Bone marrow (tissue), 2 donors: ENCODE measurements at regions not wholly inside any gene's neighbourhood (a gene's known extent, or its start where the extent isn't known, plus 50 kb on each side); places are given as distances from the start of the nearest gene placed in this dataset.
"Not testable (repeated sequence)": the region's sequence is repeated elsewhere in the genome, so short reads cannot be mapped to it uniquely, and the experiment has no call there.

ENCODE experiments used
- DNase-seq, 2 donors: peaks; one replicate each; lab custom pipeline; 2025; lab: John Stamatoyannopoulos, UW

- DNase-seq = no peak
Observed at GRCh38 chr11:134866215-134866614, 454.2 kb upstream of the B3GAT1 start.

DNA sequence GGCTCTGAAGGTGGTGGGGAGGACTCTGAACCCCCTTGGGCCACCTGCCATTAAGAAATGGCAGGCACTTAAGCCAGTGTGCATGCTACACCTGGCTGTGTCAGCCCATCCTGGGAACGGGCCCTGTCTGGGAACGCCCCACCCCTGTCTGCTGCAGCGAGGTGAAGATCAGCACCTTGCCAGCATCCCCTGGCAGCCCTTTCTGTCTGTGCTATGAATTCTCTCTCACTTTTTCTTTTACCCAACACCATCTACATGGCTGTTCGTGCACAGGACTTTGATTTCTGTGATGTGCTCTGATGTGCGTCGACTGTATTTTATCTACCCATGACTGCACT is 452.9 kb upstream of the B3GAT1 start:
- DNase-seq = no peak

GRCh38 chr11:134864233-134864967 is 452.4 kb upstream of the B3GAT1 start:
- no peak for DNase-seq

- no peak for DNase-seq
Observed at GRCh38 chr11:134863294-134863693, 451.3 kb upstream of the B3GAT1 start.

DNA sequence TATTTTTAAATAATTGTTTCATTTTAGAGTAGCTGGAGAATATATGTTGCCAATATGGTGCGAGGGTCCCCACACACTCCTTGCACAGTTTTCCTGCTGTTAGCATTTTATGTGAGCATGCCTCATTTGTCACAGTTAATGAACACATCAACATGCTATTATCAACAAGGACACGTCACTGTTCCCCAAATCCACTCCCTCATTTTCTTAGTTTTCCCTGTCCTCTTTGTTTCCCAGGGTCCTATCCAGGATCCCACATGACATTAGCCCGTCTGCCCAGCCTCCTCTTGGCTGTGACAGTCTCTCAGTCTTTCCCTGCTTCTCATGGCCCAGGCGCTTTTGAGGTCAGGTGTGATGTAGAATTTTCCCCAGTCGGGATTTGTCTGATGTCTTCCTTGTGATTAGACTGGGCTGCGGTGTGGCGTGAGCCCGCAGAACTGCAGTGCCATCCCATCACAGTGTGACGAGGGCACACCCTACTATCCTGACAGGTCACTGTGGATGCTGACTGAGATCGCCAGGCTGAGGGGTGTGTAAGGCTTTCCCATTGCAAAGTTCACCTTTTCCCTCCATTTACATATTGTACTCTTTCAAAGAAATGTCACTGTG is 450.6 kb upstream of the B3GAT1 start:
- no peak for DNase-seq

DNA sequence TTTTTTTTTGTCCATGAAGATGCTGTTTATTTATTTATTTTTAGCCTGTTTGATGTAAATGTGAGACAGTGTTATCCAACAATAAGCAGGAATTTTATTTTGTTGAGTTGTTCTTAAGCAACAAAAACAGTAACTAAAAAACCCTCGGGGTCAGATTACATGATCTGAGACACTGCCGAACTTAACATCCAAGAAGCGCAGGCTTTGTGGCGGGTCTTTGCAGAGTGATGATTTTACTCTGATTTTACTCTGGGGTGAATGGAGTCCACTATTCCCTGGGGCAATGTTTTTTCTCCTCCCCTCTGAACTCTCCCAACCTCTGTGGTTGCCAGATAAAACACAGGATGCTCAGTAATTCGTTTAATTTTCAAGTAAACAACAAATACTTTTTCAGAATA is 450.1 kb upstream of the B3GAT1 start:
- DNase-seq = no peak

- DNase-seq = no peak
Observed at GRCh38 chr11:134861490-134862104, 449.6 kb upstream of the B3GAT1 start.

- no peak for DNase-seq
Observed at GRCh38 chr11:134858783-134859480, 446.9 kb upstream of the B3GAT1 start.

- no peak for DNase-seq
Observed at GRCh38 chr11:134857035-134857434, 445.0 kb upstream of the B3GAT1 start.

DNA sequence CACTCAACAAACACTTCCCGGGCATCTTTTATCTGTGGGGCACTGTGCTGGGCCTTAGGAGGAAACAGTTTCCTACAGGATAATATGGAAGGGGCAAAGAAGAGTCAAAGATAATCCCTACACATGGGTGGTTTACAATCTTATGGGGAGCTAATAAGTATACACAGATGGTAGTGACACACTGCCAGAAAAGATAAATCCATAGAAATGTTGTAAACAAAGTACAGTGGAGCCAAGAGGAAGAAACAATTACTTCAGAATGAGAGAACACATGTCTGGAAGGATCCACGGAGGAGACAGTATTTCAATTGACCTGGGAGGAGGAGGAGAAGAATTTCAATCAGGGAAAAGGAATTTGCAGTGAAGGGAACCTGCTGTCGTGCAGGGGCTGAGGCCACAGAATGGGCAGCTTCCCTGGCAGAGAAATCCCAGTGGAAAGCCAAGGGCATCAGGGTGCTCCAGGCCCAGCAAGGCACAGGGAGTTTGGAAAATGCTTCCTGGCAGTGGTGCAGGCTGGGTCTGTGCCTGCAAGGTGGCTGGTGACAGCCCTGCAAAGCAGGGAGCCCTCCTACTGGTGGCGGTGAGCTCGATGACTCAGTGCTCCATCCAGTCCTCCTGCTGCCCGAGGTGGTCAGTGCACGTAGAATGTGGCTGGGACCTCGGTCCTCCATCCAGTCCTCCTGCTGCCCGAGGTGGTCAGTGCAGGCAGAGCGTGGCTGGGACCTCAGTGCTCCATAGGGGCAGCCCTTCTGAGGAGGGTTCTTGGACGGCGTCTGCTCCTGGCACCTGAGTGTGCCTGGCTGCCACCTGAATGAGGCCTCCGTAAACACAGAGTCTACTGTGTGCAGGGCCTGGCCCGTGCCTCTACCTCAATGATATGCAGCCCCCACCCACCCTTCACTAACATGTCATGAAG is 444.3 kb upstream of the B3GAT1 start:
- no peak for DNase-seq

DNA sequence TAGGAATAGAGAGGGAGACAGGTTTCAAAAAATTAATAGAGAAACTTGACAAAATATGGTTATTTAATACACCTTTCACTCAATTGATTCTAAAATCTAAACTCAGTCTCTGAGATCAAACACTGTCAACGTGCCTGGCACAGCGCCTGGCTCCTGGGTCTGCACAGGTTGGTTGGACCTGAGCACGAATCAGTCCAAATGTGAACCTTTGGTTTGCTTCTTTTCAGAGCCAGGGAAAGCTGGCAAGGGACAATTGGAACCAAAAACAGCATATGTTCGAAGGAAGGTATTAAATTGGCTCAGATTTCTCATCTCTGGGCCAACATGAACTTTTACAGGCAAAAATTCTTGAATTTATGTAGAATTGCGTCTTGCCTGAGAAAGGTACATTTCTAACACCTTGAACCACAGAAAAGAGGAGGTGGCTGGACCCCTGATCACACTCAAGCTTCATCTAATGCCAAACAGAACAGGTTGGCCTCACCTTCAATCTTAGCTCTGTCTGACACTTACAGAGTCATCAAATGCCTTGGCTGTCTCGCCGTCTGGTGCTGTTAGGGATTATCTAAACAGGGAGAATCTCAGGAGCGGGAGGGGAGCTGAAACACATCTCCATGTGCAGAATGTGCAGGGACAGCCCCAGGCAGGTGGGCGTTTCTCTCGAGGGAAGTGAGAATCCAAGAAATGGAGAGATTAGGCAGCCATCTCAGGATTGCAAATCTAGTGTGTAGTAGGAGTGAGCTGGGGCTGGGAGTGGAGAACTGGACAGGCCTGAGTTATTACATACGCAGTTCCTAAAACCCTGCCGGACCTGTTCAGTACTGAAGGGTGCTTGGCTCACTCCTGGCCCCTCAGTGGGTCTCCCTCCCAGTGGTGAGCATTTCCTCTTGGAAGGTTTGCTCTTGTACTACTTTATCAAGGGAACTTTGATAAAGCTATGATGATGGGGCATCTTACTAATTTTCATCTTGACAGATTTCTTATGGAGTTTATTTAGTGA is 442.2 kb upstream of the B3GAT1 start:
- no peak for DNase-seq

DNA sequence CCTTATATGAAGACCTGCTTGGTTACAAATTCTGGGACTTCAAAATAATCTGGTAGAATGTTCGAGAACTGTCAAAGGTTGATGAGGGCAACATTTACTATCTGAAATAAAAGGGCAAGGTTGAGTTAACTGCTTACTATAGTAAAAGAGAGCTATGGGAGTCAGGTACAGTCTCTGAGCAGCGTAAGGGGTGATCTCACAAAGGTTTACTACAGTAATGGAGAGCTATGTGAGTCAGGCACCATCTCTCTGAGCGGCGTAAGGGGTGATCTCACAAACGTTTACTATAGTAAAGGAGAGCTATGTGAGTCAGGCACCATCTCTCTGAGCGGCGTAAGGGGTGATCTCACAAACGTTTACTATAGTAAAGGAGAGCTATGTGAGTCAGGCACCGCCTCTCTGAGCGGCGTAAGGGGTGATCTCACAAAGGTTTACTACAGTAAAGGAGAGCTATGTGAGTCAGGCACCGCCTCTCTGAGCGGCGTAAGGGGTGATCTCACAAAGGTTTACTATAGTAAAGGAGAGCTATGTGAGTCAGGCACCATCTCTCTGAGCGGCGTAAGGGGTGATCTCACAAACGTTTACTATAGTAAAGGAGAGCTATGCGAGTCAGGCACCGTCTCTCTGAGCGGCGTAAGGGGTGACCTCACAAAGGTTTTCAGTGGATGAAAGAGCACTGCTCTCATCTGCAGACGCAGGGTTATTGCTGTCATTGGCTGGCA is 439.6 kb upstream of the B3GAT1 start:
- not testable (repeated sequence) for DNase-seq

- DNase-seq = no peak
Observed at GRCh38 chr11:134850566-134850965, 438.5 kb upstream of the B3GAT1 start.

- DNase-seq = no peak
Observed at GRCh38 chr11:134849833-134850232, 437.8 kb upstream of the B3GAT1 start.

GRCh38 chr11:134847083-134847715 is 435.2 kb upstream of the B3GAT1 start:
- DNase-seq = no peak

DNA sequence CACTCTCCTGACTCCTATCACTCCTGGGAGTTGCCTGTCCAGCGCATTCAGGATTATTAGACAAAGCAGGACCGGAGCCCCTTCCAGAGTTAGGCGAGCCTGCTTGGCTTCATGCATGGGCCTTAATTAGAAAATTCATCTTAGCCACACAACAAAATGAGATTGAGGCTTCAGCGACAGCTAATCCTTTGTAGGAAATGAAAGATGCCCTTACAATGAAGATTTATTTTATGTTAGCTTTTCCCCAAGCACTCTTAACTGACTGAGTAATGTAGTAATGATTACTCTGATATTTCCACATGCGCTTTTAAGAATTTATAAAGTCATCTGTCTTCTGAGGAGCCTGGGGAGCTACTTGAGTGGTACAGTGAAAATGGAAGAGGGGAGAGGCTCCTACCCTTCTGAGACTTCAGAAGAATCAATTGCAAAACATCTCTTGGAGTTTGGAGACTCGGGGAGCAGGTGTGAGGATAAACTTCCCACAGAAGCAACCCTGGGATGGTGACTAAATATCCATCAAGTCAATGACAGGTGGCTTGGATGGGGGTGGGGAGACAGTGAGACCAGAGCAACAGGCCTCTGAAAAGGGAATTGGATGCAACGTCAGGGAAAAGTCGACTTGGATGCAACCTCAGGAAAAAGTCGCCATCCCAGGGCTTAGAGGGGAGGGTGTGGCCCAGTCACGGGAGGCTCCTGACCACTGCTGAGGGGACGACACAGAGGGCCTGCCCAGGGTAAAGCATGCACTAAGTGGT is 434.5 kb upstream of the B3GAT1 start:
- no peak for DNase-seq

- no peak for DNase-seq
Observed at GRCh38 chr11:134845474-134846327, 433.7 kb upstream of the B3GAT1 start.

DNA sequence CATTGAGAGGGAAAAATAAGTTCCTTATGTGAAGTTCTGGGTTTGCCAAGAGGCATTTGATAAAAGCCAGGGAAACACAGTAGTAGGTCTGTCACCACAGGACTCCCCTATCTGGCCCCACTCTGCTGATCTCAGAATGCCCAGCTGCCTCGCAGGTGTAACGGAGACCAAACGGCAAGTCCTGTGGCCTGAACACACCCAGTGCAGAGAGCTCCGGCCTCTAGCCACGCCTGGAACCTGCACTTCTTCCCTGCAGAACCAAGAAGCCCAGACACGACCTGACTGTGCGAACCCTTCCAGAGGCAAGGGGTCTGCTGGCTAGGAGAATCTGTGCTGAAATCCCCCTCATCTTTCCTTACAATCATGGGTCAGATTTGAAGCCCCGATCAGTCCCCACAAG is 432.8 kb upstream of the B3GAT1 start:
- no peak for DNase-seq
